T47D (cell line): ENCODE measurements at regions not wholly inside any gene's neighbourhood (a gene's known extent, or its start where the extent isn't known, plus 50 kb on each side); places are given as distances from the start of the nearest gene placed in this dataset.
"Not testable (repeated sequence)": the region's sequence is repeated elsewhere in the genome, so short reads cannot be mapped to it uniquely, and the experiment has no call there.

Experiments used
- DNase-seq, 2 experiments: peaks; one replicate each; pipeline versions ENCODE4 v3.0.0 to v3.0.0-alpha.2; 2011 to 2012; ENCODE audit warnings: low read depth in 1 of 2, low spot score in 1 of 2
- JUND ChIP-seq: IDR thresholded peaks from 2 replicates; pipeline ENCODE4 v1.6.1; 2012; ENCODE audit warnings: low read depth
- in situ Hi-C: cut with HindIII; loops from 2 replicates; pipeline ENCODE4 v1.10.0; 2016; ENCODE audit warnings: low sequenced_read_pairs, low pct_unique_long_range_greater_than_20kb

DNA sequence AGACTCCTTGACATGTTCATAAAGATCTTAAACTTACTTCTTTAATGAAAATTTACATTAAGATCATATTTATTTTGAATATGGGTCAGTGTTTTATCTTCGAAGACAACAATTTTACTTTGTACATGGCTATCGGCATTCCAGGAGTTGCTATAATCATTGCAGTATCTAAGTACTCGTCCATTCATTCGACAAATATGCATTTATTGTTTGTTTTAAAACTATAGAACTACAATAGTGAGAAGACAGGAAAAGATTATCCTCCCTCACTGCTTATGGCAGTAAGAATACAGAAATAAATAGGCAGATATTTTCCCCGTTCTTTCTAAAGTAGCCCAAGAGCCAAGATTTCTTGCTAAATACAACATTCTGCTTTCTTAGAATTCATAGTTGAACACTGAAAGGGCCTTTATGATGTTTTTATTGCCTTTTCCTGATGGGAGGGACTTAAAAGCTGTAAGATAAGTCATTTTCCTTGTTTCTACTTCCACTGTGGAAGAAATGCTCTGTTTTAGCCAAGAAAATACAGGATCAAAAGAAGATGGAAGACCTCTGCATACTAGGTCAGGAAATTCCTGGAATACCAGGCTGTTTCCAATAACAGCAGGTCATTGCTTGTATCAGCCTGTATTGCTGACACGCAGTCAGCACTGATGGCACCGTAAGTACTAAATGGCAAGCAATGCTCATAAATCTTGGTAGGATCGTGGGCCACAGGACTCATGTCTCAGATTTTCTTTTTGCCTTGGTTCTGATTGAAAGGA lies 521.0 kb upstream of the ATP2B1 start:
- no peak for DNase-seq
- in situ Hi-C loops = no loop called here
- TF ChIP-seq JUND = no peak

DNA sequence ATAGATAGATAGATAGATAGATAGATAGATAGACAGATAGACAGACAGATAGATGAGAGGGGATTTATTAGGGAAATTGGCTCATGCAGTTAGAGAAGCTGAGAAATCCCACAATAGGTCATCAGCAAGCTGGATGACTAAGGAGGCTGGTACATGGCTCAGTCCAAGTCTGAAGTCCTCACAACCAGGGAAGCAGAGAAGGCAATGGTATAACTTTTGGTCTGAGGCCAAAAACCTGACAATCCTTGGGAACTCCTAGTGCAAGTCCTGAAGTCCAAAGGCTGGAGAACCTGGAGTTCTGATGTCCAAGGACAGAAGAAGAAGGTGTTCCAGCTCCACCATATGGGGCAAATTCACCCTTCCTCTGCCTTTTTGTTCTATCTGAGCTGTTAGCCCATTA lies 517.6 kb upstream of the ATP2B1 start:
- no peak for DNase-seq
- in situ Hi-C loops = no loop called here
- TF ChIP-seq JUND = no peak

DNA sequence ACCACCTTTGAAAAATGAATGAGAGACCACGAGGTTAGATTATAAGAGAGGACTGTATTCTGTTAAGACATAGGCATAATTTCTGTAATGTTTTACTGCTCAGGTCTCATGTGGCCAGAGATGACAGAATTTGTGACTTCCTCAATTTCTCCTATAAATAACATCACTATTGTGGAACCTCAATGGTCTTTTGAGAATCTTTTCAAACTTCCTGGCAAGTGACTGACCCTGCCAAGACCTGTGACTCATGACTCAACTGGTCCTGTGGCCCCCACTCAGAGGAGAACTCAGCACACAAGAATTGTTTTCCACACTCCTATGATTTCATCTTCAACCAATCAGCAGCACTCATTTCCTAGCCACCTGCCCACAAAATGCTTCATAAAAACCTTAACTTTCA lies 508.2 kb upstream of the ATP2B1 start:
- in situ Hi-C loops = no loop called here
- DNase-seq = no peak
- no peak for TF ChIP-seq JUND

DNA sequence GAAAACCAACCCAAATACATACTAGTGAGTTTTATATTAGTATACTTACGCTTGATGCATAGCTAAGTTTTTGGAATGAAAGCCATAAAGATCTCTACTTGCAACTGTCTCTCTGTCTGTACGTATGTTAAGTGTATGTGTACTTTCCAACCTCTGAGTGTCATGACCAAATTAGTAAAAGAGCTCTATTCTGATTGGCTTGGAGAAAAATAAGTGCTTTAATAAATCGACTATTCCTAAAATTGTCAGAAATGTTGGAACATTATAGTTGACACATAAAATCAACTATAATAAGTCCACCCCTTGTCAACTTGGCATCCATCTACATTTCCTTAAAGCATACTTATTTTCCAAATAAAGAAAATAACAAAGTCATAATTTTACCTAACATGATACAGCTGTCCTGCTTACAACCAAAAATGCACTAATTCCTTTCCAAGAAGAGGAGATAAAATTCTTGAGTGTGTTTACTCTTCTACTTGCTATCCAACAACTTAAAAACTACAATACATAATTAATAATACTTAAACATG lies 507.4 kb upstream of the ATP2B1 start:
- in situ Hi-C loops = no loop called here
- DNase-seq = no peak

DNA sequence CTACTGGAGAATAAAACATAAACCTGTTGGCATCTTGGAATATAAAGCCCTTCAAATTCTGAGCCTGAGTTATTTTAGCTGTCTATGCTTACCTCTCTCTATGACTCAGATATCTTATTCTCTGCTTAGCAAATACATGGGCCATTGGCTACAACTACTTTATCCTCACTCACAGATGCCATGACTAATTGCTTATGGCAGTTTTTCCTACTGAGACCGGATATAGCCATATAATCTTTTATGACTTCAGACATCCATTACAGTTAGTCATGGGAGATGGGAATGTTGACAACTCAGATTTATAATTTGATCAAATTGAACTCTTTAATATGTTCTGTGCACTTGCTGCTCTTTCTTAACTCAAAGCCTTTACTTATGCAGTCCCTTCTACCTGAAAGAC lies 502.4 kb upstream of the ATP2B1 start:
- in situ Hi-C loops = no loop called here
- no peak for TF ChIP-seq JUND
- DNase-seq = no peak

More for the DNA sequence above, 507.4 kb upstream of the ATP2B1 start:
- TF ChIP-seq JUND = no peak

DNA sequence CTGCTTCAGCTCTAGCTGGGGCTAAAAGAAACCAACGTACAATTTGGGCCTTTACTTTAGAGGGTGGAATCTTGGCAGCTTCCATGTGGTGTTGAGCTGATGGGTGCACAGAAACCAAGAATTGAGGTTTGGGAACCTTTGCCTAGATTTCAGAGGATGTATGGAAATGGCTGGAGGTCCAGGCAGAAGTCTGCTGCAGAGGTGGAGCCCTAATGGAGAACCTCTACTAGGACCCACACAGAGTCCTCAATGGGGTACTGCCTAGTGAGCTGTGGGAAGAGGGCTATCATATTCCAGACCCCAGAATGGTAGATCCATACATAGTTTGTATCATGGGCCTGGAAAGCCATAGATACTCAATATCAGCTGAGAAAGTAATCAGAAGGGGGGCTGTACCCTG lies 500.4 kb upstream of the ATP2B1 start:
- TF ChIP-seq JUND = no peak
- DNase-seq = no peak
- in situ Hi-C loops = no loop called here

DNA sequence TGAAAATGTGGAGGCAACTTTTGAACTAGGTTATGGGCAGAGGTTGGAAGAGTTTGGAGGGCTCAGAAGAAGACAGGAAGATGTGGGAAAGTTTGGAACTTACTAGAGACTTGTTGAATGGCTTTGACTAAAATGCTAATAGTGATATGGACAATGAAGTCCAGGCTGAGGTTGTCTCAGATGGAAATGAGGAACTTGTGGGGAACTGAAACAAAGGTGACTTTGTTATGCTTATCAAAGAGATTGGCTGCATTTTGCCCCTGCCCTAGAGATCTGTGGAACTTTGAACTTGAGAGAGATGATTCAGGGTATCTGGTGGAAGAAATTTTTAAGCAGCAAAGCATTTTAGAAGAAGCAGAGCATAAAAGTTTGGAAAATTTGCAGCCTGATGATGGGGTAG lies 499.7 kb upstream of the ATP2B1 start:
- DNase-seq, in situ Hi-C loops: not testable (repeated sequence)

DNA sequence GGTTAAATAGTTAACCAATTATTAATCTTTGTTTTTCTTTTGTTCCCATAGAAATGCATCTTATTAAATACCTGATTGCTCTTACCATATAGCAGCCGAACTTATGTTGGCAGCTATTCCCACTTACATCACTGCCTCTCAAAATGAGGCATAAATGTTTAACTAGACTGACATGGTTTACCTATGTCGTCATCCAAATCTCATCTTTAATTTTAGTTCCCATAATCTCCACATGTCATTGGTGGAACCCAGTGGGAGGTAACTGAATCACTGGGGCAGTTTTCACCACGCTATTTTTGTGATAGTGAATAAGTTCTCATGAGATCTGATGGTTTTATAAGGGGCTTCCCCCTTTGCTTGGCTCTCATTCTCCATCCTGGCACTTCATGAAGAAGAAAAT lies 499.2 kb upstream of the ATP2B1 start:
- in situ Hi-C loops = no loop called here
- DNase-seq = no peak
- TF ChIP-seq JUND = no peak

DNA sequence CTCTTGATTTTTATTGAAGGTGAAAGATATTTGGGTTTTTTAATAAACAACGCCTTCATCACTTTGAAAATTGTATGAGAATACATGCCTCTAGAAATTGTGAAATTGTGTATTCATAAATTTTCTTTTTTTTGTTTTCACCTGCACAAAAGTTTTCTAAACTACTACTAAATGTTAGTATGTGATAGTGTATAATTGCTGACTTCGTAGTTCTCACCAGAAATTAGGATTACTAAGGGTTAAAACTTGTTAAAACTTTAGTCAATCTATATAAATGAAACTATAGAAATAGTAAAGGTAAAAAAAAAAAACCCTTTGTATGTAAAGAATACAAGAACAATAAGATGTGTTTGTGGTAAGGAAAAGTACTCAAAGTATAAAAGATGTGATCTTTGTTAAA lies 496.5 kb upstream of the ATP2B1 start:
- DNase-seq = no peak
- TF ChIP-seq JUND = no peak
- in situ Hi-C loops = no loop called here

DNA sequence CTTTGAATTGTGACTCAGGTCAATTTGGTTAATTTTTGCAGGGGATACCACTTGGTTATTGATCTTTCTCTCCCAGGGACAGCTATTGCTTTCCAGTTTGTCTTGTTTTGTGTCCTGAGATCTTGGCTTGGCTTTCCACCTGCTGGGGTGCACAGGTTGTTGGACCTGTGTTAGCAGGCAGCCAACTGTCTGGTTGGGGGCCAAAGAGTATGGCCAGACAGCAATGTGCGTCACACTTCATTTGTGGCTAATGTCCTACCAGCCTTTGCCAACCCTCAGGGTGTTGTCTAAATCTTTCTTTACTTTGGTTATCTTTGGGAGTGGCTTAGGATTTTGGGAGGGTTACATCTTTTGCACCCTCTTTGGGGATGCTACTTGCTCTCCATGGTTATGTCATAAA lies 494.9 kb upstream of the ATP2B1 start:
- in situ Hi-C loops = no loop called here
- TF ChIP-seq JUND = no peak
- DNase-seq = no peak

DNA sequence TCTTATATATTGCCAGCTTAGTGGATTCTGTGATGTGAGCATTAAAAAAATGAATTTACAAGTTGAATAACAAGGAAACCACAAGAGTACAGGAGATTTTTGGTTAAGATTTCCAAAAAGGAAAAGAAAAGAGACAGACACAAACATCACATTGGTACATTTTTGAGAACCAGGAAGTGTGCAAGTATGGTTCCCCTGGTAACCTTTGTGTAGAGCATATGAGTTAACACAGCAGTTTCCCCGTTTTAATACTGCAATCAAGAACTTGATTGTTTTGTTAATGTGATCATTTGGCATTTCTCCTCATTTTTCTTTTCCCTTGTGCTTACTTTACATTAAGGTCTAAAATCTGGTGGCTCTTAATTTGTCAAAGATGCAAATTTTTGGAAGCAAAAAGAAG lies 490.4 kb upstream of the ATP2B1 start:
- DNase-seq = no peak
- no peak for TF ChIP-seq JUND
- in situ Hi-C loops = no loop called here

DNA sequence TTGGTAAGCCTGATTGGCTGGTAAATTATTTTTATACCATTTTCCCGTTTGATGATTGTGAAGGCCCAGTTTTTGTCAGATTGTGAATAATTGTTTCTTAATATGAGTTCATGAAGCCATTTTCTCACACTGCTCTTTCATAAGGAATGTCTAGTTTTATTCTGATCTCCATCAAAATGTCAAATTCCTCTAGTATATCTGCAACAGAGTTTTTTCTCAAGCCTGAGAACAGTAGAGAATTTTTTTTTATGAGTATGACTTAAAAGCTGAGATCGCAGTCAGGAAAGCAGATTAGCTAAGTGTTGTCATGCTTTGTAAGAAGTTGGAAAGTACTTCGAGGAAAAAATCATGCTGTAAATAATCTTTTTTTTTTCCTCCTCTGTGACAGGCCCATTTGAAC lies 484.9 kb upstream of the ATP2B1 start:
- in situ Hi-C loops = no loop called here
- no peak for DNase-seq
- no peak for TF ChIP-seq JUND

DNA sequence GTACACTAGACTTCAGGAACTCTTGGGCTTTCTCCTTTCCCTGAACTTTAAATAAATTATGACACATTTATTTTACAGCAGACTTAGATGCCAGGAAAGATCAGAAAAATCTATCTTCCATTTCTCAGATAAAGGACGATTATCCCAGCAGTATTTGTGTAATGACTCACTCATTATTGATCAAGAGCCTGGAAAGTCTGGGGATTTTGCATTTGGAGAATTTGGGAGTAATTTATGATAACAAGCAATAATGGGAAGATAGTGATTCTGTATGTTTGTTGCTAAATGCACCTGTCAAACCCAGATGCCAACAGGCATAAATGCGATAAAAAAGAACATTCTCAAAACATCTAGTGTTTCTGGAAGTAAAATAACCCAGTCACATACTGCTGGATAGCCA lies 480.2 kb upstream of the ATP2B1 start:
- DNase-seq = no peak
- TF ChIP-seq JUND = no peak

DNA sequence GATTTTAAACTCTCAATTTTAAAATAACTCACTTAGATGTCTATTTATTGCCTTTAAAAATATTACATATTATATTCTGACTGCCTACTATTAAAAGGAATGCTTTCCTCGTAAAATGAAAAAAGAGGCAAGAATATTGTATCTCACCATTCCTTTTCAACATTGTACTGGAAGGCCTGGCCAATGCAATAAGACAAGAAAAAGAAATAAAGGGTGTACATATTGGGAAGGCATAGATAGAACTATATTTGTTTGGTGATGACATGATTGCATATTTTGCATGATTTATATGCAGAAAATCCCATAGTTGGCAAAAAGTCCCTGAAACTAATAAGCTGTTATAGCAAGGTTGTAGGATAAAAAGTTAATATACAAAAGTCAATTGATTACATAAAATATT lies 474.6 kb upstream of the ATP2B1 start:
- in situ Hi-C loops = no loop called here
- DNase-seq = no peak
- TF ChIP-seq JUND = no peak

More for the DNA sequence above, 480.2 kb upstream of the ATP2B1 start:
- in situ Hi-C loops = no loop called here
